Panc1 (cell line): ENCODE measurements at regions not wholly inside any gene's neighbourhood (a gene's known extent, or its start where the extent isn't known, plus 50 kb on each side); places are given as distances from the start of the nearest gene placed in this dataset.

Experiments
- POLR2AphosphoS5 ChIP-seq: IDR thresholded peaks from 2 replicates; pipeline ENCODE4 v1.6.1; 2012; ENCODE audit warnings: mild to moderate bottlenecking, low read depth, low read length, moderate library complexity
- SIN3A ChIP-seq: IDR thresholded peaks from 2 replicates; pipeline ENCODE4 v1.6.1; 2012; ENCODE audit warnings: low read depth, mild to moderate bottlenecking, low read length, moderate library complexity, borderline replicate concordance; ENCODE audit not compliant: insufficient read depth
- TF ChIP-seq, protein P1 (sequence below): fragments of 450-650 bp; IDR thresholded peaks from 2 replicates; pipeline ENCODE4 v1.5.1; 2017; ENCODE audit warnings: mild to moderate bottlenecking

DNA sequence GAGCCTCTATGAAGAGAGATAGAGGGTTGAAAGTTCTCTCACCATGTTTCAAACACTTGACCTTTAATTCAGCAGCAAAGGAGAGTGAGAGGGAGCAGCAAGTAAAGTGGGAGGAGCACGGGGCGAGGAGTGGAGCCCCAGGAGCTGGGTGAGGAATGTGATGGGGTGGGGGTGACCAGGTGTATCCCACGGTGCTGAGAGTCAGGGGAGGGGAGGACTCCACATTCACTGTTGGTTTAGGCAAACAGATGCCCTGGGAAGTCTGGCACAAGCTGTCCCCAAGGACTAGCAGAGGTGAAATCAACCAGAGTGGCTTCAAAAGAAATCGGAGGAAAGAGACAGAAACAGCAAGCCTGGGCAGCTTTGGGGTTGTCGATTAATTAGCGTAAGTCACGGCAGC lies 101.8 kb upstream of the PITRM1 start:
- TF ChIP-seq, protein P1, sequence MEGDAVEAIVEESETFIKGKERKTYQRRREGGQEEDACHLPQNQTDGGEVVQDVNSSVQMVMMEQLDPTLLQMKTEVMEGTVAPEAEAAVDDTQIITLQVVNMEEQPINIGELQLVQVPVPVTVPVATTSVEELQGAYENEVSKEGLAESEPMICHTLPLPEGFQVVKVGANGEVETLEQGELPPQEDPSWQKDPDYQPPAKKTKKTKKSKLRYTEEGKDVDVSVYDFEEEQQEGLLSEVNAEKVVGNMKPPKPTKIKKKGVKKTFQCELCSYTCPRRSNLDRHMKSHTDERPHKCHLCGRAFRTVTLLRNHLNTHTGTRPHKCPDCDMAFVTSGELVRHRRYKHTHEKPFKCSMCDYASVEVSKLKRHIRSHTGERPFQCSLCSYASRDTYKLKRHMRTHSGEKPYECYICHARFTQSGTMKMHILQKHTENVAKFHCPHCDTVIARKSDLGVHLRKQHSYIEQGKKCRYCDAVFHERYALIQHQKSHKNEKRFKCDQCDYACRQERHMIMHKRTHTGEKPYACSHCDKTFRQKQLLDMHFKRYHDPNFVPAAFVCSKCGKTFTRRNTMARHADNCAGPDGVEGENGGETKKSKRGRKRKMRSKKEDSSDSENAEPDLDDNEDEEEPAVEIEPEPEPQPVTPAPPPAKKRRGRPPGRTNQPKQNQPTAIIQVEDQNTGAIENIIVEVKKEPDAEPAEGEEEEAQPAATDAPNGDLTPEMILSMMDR = no peak
- TF ChIP-seq POLR2AphosphoS5 (no peak), SIN3A (no peak)
